ENCODE measurements at regions not wholly inside any gene's neighbourhood (a gene's known extent, or its start where the extent isn't known, plus 50 kb on each side); places are given as distances from the start of the nearest gene placed in this dataset.

DNA sequence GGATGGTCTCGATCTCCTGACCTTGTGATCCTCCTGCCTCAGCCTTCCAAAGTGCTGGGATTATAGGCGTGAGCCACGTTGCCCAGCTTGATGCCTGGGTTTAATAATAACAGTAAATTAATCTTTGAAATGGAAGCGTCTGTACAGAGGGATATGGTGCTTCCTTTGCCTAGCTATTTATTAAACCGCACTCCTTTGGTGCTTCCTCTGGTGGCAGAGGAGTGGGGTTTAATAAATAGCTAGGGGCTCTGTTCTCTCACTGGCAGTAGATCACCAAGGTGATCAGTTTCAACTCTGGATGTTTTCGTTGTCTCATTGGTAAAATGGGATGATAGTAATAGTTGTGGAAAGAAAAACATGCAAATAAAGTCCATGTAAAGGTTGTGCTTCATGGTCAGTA lies 1122.5 kb upstream of the WWC1 start:
- TF ChIP-seq, protein P1, sequence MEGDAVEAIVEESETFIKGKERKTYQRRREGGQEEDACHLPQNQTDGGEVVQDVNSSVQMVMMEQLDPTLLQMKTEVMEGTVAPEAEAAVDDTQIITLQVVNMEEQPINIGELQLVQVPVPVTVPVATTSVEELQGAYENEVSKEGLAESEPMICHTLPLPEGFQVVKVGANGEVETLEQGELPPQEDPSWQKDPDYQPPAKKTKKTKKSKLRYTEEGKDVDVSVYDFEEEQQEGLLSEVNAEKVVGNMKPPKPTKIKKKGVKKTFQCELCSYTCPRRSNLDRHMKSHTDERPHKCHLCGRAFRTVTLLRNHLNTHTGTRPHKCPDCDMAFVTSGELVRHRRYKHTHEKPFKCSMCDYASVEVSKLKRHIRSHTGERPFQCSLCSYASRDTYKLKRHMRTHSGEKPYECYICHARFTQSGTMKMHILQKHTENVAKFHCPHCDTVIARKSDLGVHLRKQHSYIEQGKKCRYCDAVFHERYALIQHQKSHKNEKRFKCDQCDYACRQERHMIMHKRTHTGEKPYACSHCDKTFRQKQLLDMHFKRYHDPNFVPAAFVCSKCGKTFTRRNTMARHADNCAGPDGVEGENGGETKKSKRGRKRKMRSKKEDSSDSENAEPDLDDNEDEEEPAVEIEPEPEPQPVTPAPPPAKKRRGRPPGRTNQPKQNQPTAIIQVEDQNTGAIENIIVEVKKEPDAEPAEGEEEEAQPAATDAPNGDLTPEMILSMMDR (IDR thresholded peaks at IDR 0.05; ENCODE audit: extremely low read depth in 1 of 2, insufficient read depth in 1 of 2, low read depth in 1 of 2, low read length in 2 of 2), result no peak
- no peak for TF ChIP-seq POLR2A (IDR thresholded peaks at IDR 0.05; ENCODE audit: low read depth, low read length)
- no peak for TF ChIP-seq JUN (IDR thresholded peaks at IDR 0.05; ENCODE audit: borderline replicate concordance, insufficient read depth, insufficient read length, low read depth)
- no peak for TF ChIP-seq MYC (IDR thresholded peaks at IDR 0.05; ENCODE audit: low read depth, low read length)
- TF ChIP-seq EZH2 (IDR thresholded peaks at IDR 0.05; ENCODE audit: borderline replicate concordance, low read depth, low read length, severe bottlenecking), result no peak
- no peak for TF ChIP-seq POLR2AphosphoS5 (IDR thresholded peaks at IDR 0.05; ENCODE audit: insufficient read depth, low read depth, low read length)

Data from endothelial cell of umbilical vein (primary cell).